Fibroblast of villous mesenchyme (primary cell): ENCODE measurements at regions not wholly inside any gene's neighbourhood (a gene's known extent, or its start where the extent isn't known, plus 50 kb on each side); places are given as distances from the start of the nearest gene placed in this dataset.

Experiments
- DNase-seq: peaks from one replicate; pipeline ENCODE4 v3.0.0-alpha.2; 2010; ENCODE audit warnings: low read depth
- H3K4me3 ChIP-seq: 2 replicates; pipeline ENCODE4 v1.5.1; 2011; ENCODE audit warnings: low read depth, mild to moderate bottlenecking, low read length
- CTCF ChIP-seq: IDR thresholded peaks from 2 replicates; pipeline ENCODE4 v1.5.1; 2012; ENCODE audit warnings: low read depth, mild to moderate bottlenecking, low read length; ENCODE audit not compliant: insufficient read depth

DNA sequence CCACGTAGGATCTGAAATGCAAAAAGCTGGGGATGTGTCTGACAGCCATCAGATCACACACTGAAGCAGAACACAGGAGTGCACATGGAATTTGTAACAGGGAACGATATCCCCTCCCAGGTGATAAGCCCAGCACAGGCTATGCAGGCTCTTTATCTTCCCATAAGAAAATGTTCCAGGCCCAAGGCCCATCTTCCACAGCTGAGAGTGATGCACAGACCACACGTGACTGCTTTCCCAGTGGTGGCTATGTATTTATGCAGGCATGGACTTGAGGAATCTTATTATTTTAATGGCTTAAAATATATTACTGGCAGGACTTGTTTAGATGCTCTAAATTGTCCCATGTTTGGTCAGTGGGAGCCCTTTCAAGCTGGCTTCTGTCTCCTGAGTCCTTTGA lies 70.5 kb upstream of the AFF3 start:
- no peak for DNase-seq
- no peak overlapping the region for H3K4me3 ChIP-seq
- TF ChIP-seq CTCF: no peak

GRCh38 chr2:100211521-100211920 lies 69.1 kb upstream of the AFF3 start:
- DNase-seq: peak; percentile 45
- no peak for TF ChIP-seq CTCF
- no peak overlapping the region for H3K4me3 ChIP-seq

- peak; percentile 25 for DNase-seq
- TF ChIP-seq CTCF: peak; percentile 21
- H3K4me3 ChIP-seq: no peak overlapping the region
Measured at GRCh38 chr2:100208141-100208770, 65.9 kb upstream of the AFF3 start.

DNA sequence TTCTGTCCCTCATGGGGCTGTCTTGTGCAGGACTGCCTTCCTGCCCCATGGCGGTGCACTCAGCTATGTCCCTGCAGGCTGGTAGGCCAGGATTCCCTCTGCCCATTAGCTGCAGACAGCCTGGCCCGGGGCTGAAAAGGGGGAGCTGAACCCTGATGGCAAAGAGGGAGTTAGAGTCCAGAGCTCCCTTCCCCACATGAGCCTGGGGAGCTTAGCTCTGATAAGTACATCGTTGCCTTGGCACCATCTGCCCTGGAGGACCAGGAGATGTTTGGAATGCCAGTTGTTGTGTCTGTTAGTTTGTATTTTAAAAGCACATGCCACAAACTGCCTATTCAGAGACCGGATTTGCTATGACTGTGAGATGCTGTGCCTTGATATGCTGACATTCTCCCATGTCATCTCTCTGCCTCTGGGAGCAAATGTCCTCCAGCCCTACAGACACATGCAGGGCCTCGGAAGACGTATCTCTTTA lies 65.1 kb upstream of the AFF3 start:
- peak; percentile 2 for TF ChIP-seq CTCF
- no peak for DNase-seq
- H3K4me3 ChIP-seq: no peak overlapping the region

- no peak overlapping the region for H3K4me3 ChIP-seq
- no peak for TF ChIP-seq CTCF
- DNase-seq: no peak
Measured at GRCh38 chr2:100206731-100207255, 64.4 kb upstream of the AFF3 start.

- TF ChIP-seq CTCF: no peak
- DNase-seq: no peak
- H3K4me3 ChIP-seq: no peak overlapping the region
Measured at GRCh38 chr2:100205174-100205573, 62.8 kb upstream of the AFF3 start.

- TF ChIP-seq CTCF: no peak
- no peak overlapping the region for H3K4me3 ChIP-seq
- DNase-seq: no peak
Measured at GRCh38 chr2:100202567-100202966, 60.2 kb upstream of the AFF3 start.
